ENCODE measurements at regions not wholly inside any gene's neighbourhood (a gene's known extent, or its start where the extent isn't known, plus 50 kb on each side); places are given as distances from the start of the nearest gene placed in this dataset.

- Mint-ChIP-seq H3K36me3 (no peaks in the 10 kb centered on the region), H3K27me3 (ENCODE audit: low read depth) (peaks cover 3% of the 10 kb centered on the region), H3K4me1 (peaks cover 24% of the 10 kb centered on the region), H3K27ac (no peak overlapping the region), H3K9me3 (peaks cover 18% of the 10 kb centered on the region), H3K4me3 (no peak overlapping the region)
- peak; percentile 30; the same call in 1 of the 2 replicates for TF ChIP-seq USF2 (CRISPR knock-in tag; IDR thresholded peaks at IDR 0.05)
- TF ChIP-seq, protein P1, sequence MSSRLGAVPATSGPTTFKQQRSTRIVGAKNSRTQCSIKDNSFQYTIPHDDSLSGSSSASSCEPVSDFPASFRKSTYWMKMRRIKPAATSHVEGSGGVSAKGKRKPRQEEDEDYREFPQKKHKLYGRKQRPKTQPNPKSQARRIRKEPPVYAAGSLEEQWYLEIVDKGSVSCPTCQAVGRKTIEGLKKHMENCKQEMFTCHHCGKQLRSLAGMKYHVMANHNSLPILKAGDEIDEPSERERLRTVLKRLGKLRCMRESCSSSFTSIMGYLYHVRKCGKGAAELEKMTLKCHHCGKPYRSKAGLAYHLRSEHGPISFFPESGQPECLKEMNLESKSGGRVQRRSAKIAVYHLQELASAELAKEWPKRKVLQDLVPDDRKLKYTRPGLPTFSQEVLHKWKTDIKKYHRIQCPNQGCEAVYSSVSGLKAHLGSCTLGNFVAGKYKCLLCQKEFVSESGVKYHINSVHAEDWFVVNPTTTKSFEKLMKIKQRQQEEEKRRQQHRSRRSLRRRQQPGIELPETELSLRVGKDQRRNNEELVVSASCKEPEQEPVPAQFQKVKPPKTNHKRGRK (CRISPR knock-in tag; IDR thresholded peaks at IDR 0.05; ENCODE audit: borderline replicate concordance), result no peak
- TF ChIP-seq GTF2I (CRISPR knock-in tag; conservative IDR thresholded peaks at IDR 0.05), result no peak
- no peak for TF ChIP-seq ZNF317 (CRISPR knock-in tag; IDR thresholded peaks at IDR 0.05; ENCODE audit: borderline replicate concordance, low read depth)
- TF ChIP-seq ESRRA (CRISPR knock-in tag; IDR thresholded peaks at IDR 0.05; ENCODE audit: borderline replicate concordance), result no peak
- no peak for TF ChIP-seq SMAD4 (CRISPR knock-in tag; IDR thresholded peaks at IDR 0.05)
- no peak for TF ChIP-seq KAT7 (CRISPR knock-in tag; IDR thresholded peaks at IDR 0.05; ENCODE audit: borderline replicate concordance)
- no peak for TF ChIP-seq TP53 (CRISPR knock-in tag; IDR thresholded peaks at IDR 0.05)
- ATAC-seq, result no peak
- CTCF ChIA-PET, result interaction anchor here (1.9 kb wide), 1 partner anchor 306 kb away, joined by 7 read pairs; no protein-coding TSS in a partner anchor
- no peak for DNase-seq (ENCODE audit: low spot score)
- POLR2A ChIA-PET, result interaction anchor here (0.7 kb wide), 1 partner anchor 357 kb away, joined by 3 read pairs; no protein-coding TSS in a partner anchor
These were observed 512.7 kb downstream of the PREX1 start for GRCh38 chr20:48314925-48315592.

DNA sequence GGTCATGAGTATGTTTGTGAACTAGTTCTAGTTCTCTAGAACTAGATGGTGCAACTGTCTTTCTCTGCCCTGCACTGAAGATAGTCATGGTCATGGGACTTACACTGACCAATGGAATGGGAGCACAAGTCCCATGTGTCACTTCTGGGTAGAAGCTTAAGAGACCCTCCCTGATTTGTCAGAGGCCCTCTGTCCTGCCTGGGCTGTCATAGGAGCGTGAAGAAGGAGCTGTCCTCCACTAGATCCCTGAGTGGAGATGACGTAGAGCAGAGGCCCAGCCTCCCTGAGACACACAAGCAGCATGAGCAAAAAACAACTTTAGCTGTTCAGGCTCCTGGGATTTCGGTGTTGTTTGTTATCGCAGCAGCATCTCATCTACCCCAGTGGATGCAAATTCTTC, 514.5 kb downstream of the PREX1 start:
- no peaks in the 10 kb centered on the region; the same call in none of the 2 replicates for H3K27me3 Mint-ChIP-seq (ENCODE audit: low read depth)
- TF ChIP-seq, protein P2, sequence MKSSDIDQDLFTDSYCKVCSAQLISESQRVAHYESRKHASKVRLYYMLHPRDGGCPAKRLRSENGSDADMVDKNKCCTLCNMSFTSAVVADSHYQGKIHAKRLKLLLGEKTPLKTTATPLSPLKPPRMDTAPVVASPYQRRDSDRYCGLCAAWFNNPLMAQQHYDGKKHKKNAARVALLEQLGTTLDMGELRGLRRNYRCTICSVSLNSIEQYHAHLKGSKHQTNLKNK (CRISPR knock-in tag; IDR thresholded peaks at IDR 0.05), result no peak
- TF ChIP-seq, protein P3, sequence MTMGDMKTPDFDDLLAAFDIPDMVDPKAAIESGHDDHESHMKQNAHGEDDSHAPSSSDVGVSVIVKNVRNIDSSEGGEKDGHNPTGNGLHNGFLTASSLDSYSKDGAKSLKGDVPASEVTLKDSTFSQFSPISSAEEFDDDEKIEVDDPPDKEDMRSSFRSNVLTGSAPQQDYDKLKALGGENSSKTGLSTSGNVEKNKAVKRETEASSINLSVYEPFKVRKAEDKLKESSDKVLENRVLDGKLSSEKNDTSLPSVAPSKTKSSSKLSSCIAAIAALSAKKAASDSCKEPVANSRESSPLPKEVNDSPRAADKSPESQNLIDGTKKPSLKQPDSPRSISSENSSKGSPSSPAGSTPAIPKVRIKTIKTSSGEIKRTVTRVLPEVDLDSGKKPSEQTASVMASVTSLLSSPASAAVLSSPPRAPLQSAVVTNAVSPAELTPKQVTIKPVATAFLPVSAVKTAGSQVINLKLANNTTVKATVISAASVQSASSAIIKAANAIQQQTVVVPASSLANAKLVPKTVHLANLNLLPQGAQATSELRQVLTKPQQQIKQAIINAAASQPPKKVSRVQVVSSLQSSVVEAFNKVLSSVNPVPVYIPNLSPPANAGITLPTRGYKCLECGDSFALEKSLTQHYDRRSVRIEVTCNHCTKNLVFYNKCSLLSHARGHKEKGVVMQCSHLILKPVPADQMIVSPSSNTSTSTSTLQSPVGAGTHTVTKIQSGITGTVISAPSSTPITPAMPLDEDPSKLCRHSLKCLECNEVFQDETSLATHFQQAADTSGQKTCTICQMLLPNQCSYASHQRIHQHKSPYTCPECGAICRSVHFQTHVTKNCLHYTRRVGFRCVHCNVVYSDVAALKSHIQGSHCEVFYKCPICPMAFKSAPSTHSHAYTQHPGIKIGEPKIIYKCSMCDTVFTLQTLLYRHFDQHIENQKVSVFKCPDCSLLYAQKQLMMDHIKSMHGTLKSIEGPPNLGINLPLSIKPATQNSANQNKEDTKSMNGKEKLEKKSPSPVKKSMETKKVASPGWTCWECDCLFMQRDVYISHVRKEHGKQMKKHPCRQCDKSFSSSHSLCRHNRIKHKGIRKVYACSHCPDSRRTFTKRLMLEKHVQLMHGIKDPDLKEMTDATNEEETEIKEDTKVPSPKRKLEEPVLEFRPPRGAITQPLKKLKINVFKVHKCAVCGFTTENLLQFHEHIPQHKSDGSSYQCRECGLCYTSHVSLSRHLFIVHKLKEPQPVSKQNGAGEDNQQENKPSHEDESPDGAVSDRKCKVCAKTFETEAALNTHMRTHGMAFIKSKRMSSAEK (CRISPR knock-in tag; IDR thresholded peaks at IDR 0.05; ENCODE audit: borderline replicate concordance), result no peak
- TF ChIP-seq FOXP1 (CRISPR knock-in tag; IDR thresholded peaks at IDR 0.05; ENCODE audit: borderline replicate concordance) (no peak), CTCF (IDR thresholded peaks at IDR 0.05) (no peak), ZNF121 (CRISPR knock-in tag; IDR thresholded peaks at IDR 0.05) (no peak), EMX1 (CRISPR knock-in tag; IDR thresholded peaks at IDR 0.05) (no peak), MYBL2 (CRISPR knock-in tag; IDR thresholded peaks at IDR 0.05) (no peak)
- DNase-seq (ENCODE audit: low spot score) (no peak), ATAC-seq (no peak)
- ChIA-PET CTCF (interaction anchor here (1.8 kb wide), 1 partner anchor 307 kb away, joined by 8 read pairs; no protein-coding TSS in a partner anchor), POLR2A (no interaction called here)
- H3K27ac Mint-ChIP-seq, result no peak overlapping the region
- peaks cover 39% of the 10 kb centered on the region for H3K4me1 Mint-ChIP-seq
- peaks cover 16% of the 10 kb centered on the region for H3K9me3 Mint-ChIP-seq
- H3K4me3 Mint-ChIP-seq, result no peak overlapping the region
- H3K36me3 Mint-ChIP-seq, result no peaks in the 10 kb centered on the region
